Vagina (tissue), 2 donors: ENCODE measurements at regions not wholly inside any gene's neighbourhood (a gene's known extent, or its start where the extent isn't known, plus 50 kb on each side); places are given as distances from the start of the nearest gene placed in this dataset.
A peak's percentile ranks its signal among the peaks of the same experiment; 100 is the strongest.

Experiments
- DNase-seq, 2 donors: peaks; one replicate each; pipeline ENCODE4 v3.0.0-alpha.2; 2017; ENCODE audit errors: extremely low spot score in 2 of 2
- H3K27ac ChIP-seq: fragments of 200-600 bp; sonication (generic); one replicate; pipeline ENCODE4 v1.5.1; 2019
- H3K27me3 ChIP-seq: fragments of 200-600 bp; sonication (generic); one replicate; pipeline ENCODE4 v1.5.1; 2019
- H3K36me3 ChIP-seq, 2 donors: fragments of 200-600 bp; sonication (generic); one replicate each; pipeline ENCODE4 v1.5.1; 2017 to 2019
- H3K4me1 ChIP-seq: fragments of 200-600 bp; sonication (generic); one replicate; pipeline ENCODE4 v1.5.1; 2019
- H3K4me3 ChIP-seq, 2 donors: fragments of 200-600 bp; sonication (generic); 1 replicate in 1 of 2; 2 replicates in 1 of 2; pipeline ENCODE4 v1.5.1; 2016 to 2019
- H3K9me3 ChIP-seq: fragments of 200-600 bp; sonication (generic); one replicate; pipeline ENCODE4 v1.5.1; 2019
- POLR2A ChIP-seq, 2 donors: fragments of 450-650 bp; IDR thresholded peaks; one replicate each; pipeline ENCODE4 v1.6.1; 2017; ENCODE audit warnings: antibody characterized with exemption in 2 of 2, mild to moderate bottlenecking in 2 of 2, moderate library complexity in 2 of 2
- POLR2AphosphoS5 ChIP-seq, 2 donors: sonication (generic); formaldehyde crosslinking; IDR thresholded peaks; one replicate each; pipeline ENCODE4 v1.9.0; 2017; ENCODE audit warnings: antibody characterized with exemption in 2 of 2, mild to moderate bottlenecking in 2 of 2, low read depth in 1 of 2; ENCODE audit not compliant: insufficient read depth in 1 of 2
- intact Hi-C: fragments of 100-400 bp; cut with DNase I; formaldehyde crosslinking; loops from one replicate; pipeline ENCODE4 v1.15.1; 2023
- TF ChIP-seq, protein P1 (sequence below), 3 experiments: fragments of 450-650 bp in 2 of 3; fragments of 200-600 bp in 1 of 3; sonication (generic) in 1 of 3; IDR thresholded peaks; one replicate each; pipeline ENCODE4 v1.5.1; 2017 to 2019; ENCODE audit warnings: antibody characterized with exemption in 3 of 3, mild to moderate bottlenecking in 2 of 3, moderate library complexity in 2 of 3

DNA sequence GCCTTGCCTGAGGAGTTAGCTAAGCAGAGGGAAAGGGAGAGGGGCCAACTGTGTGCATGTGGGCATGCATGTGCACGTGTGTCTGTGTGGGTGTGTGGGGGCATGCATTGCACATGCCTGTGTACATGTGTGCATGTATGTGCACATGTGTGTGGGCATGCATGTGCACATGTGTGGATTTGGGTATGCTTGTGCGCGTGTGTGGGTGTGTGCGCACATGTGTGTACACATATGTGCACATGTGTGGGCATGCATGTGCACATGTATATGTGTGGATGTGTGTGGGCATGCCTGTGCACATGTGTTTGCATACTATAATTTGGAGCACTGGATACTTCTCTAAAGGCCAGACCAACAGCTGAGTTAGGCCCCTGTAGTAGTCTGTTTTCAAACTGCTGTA lies 350.0 kb downstream of the PRDM2 start:
- Histone ChIP-seq H3K4me1 (no peaks in the 10 kb centered on the region), H3K36me3 (no peaks in the 10 kb centered on the region), H3K27ac (no peak overlapping the region), H3K4me3 (no peak overlapping the region), H3K9me3 (no peaks in the 10 kb centered on the region), H3K27me3 (no peaks in the 10 kb centered on the region)
- DNase-seq = no peak
- TF ChIP-seq POLR2AphosphoS5 (IDR thresholded peaks at IDR 0.05; ENCODE audit: insufficient read depth in 1 of 2, low read depth in 1 of 2) = no peak
- TF ChIP-seq POLR2A (IDR thresholded peaks at IDR 0.05) = no peak
- TF ChIP-seq, protein P1, sequence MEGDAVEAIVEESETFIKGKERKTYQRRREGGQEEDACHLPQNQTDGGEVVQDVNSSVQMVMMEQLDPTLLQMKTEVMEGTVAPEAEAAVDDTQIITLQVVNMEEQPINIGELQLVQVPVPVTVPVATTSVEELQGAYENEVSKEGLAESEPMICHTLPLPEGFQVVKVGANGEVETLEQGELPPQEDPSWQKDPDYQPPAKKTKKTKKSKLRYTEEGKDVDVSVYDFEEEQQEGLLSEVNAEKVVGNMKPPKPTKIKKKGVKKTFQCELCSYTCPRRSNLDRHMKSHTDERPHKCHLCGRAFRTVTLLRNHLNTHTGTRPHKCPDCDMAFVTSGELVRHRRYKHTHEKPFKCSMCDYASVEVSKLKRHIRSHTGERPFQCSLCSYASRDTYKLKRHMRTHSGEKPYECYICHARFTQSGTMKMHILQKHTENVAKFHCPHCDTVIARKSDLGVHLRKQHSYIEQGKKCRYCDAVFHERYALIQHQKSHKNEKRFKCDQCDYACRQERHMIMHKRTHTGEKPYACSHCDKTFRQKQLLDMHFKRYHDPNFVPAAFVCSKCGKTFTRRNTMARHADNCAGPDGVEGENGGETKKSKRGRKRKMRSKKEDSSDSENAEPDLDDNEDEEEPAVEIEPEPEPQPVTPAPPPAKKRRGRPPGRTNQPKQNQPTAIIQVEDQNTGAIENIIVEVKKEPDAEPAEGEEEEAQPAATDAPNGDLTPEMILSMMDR (IDR thresholded peaks at IDR 0.05) = no peak
- intact Hi-C loops = no loop called here

DNA sequence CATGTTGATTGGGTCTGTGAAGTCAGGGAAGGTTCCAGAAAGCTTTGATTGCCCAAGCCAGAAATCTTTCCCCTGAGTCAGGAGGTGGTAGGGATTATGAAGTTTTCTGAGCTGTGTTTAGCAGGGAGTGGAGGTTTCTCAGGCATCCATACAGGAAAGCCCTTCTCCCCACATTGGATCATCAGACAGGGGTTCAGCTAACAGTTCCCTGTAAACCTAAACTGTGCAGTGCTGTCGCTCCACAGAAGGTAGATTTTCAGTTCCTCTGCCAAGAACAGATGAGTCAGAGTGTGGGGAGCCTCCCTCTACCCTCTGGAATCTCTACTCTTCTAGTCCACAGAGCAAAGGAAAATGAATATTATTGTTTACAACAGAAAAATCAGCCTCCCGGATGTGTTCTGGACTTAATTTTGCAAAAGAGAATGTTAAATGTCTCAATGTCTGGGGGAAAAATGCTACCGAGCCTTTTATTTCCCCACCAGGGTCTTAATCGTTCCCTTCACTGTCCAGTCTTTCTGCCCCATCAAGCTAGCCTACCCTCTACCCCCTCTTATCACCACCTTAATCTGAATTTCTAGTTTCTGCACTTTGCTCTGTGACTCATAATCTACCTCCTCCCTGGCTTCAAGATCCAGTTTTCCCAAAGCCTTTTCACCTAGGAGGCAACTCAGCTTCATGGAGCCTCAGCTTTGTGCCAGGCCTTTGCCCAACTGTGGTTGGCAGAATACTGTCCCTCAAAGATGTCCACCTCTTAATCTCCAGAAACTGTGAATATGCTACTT lies 355.6 kb downstream of the PRDM2 start:
- DNase-seq = no peak
- H3K27me3 ChIP-seq = no peaks in the 10 kb centered on the region
- H3K4me1 ChIP-seq = peaks cover 8% of the 10 kb centered on the region
- H3K9me3 ChIP-seq = no peaks in the 10 kb centered on the region
- H3K4me3 ChIP-seq = no peak overlapping the region
- TF ChIP-seq, protein P1 (IDR thresholded peaks at IDR 0.05) = no peak
- TF ChIP-seq POLR2AphosphoS5 (IDR thresholded peaks at IDR 0.05; ENCODE audit: insufficient read depth in 1 of 2, low read depth in 1 of 2) (no peak), POLR2A (IDR thresholded peaks at IDR 0.05) (no peak)
- peak overlapping the region; percentile 15 for H3K27ac ChIP-seq
- intact Hi-C loops = no loop called here
- H3K36me3 ChIP-seq = no peaks in the 10 kb centered on the region

DNA sequence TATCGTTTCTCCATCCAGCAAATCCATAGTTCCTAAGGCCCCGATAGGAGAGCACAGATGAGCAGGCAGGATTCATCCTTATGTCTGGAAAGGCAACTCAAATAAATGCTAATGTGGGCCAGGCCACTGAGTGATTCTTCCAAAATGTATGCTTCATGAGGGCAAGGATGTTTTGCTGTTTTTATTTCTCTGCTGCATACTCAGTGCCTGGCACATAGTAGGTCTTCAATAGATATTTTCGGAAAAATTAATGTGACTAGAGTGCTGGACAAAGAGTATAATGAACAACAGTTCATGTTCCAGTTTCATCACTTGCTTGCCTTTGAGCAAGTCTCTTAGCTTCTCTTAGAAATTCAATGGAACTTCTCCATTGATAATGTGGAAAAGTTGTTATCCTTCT lies 357.7 kb downstream of the PRDM2 start:
- DNase-seq = no peak
- Histone ChIP-seq H3K27me3 (no peaks in the 10 kb centered on the region), H3K36me3 (no peaks in the 10 kb centered on the region), H3K9me3 (no peaks in the 10 kb centered on the region), H3K4me1 (peaks cover 8% of the 10 kb centered on the region), H3K27ac (no peak overlapping the region), H3K4me3 (no peak overlapping the region)
- intact Hi-C loops = no loop called here
- TF ChIP-seq POLR2AphosphoS5 (IDR thresholded peaks at IDR 0.05; ENCODE audit: insufficient read depth in 1 of 2, low read depth in 1 of 2) (no peak), POLR2A (IDR thresholded peaks at IDR 0.05) (no peak)
- TF ChIP-seq, protein P1 (IDR thresholded peaks at IDR 0.05) = no peak

DNA sequence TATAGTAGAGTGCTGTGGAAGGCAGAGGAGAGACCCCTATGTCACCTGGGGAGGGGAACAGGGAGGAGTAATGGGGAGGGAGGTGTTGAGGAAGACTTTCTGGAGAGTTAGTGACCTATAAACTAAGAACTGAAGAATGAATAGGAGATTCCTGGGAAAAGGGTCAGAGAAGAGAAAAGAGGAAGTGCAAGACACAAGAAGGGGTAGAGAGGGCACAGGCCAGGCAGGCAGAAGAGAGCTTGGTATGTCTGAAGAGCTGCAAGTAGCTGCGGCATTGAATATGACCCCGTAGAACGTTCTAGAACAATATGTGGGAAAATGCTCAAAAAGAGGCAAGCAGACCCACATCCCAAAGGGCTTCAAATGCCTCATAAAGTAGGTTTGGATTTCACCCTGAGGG lies 361.2 kb downstream of the PRDM2 start:
- Histone ChIP-seq H3K9me3 (no peaks in the 10 kb centered on the region), H3K4me1 (no peaks in the 10 kb centered on the region), H3K36me3 (no peaks in the 10 kb centered on the region), H3K27ac (no peak overlapping the region), H3K27me3 (no peaks in the 10 kb centered on the region), H3K4me3 (no peak overlapping the region)
- intact Hi-C loops = no loop called here
- no peak for DNase-seq
- TF ChIP-seq POLR2A (IDR thresholded peaks at IDR 0.05) (no peak), POLR2AphosphoS5 (IDR thresholded peaks at IDR 0.05; ENCODE audit: insufficient read depth in 1 of 2, low read depth in 1 of 2) (no peak)
- TF ChIP-seq, protein P1 (IDR thresholded peaks at IDR 0.05) = no peak

DNA sequence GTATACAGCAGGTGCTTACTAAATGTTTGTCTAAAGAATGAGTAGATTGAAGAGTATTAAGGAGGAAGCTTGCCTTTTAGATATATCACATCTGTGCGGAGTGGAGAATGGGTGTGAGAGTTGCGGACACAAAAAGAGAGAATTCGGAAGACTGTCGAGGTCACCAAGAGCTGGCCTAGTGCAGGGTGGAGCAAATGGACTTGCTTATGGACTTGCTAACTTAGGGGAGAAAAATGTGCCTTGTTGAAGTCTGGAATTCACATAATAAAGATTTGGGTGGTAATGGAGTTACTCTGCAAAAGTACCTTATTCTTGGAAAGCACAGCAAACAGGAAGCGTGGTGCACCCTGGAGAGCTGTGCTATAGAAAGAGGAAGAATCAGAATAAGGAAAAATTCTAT lies 361.7 kb downstream of the PRDM2 start:
- no peak for DNase-seq
- H3K9me3 ChIP-seq = no peaks in the 10 kb centered on the region
- intact Hi-C loops = no loop called here

More for the DNA sequence above, 361.7 kb downstream of the PRDM2 start:
- Histone ChIP-seq H3K4me3 (no peak overlapping the region), H3K27ac (no peak overlapping the region), H3K4me1 (no peaks in the 10 kb centered on the region), H3K36me3 (no peaks in the 10 kb centered on the region), H3K27me3 (no peaks in the 10 kb centered on the region)
- TF ChIP-seq POLR2A (IDR thresholded peaks at IDR 0.05) (no peak), POLR2AphosphoS5 (IDR thresholded peaks at IDR 0.05; ENCODE audit: insufficient read depth in 1 of 2, low read depth in 1 of 2) (no peak)
- TF ChIP-seq, protein P1 (IDR thresholded peaks at IDR 0.05) = no peak
